Left lung (tissue), 4 donors: ENCODE measurements at regions not wholly inside any gene's neighbourhood (a gene's known extent, or its start where the extent isn't known, plus 50 kb on each side); places are given as distances from the start of the nearest gene placed in this dataset.
A peak's percentile ranks its signal among the peaks of the same experiment; 100 is the strongest.

Experiments used
- ATAC-seq: fragments of 200-7000 bp; cut with Tn5 transposase; one replicate; pipeline ENCODE4 v1.9.1; 2020; ENCODE audit warnings: moderate library complexity
- DNase-seq, 4 donors: peaks; one replicate each; pipeline ENCODE4 v3.0.0-alpha.2; 2013 to 2020
- H3K27ac ChIP-seq, 2 donors: fragments of 200-600 bp; sonication (generic) in 1 of 2; one replicate each; pipeline versions ENCODE4 v1.5.0 to v1.8.0; 2020 to 2021
- H3K27me3 ChIP-seq, 2 donors: fragments of 200-600 bp; sonication (generic) in 1 of 2; one replicate each; pipeline versions ENCODE4 v1.5.0 to v1.8.0; 2020 to 2021
- H3K36me3 ChIP-seq, 2 donors: fragments of 200-600 bp; sonication (generic) in 1 of 2; one replicate each; pipeline versions ENCODE4 v1.5.0 to v1.8.0; 2020 to 2021
- H3K4me1 ChIP-seq, 2 donors: fragments of 200-600 bp; one replicate each; pipeline ENCODE4 v1.8.0; 2021
- H3K4me3 ChIP-seq, 2 donors: fragments of 200-600 bp; sonication (generic) in 1 of 2; one replicate each; pipeline versions ENCODE4 v1.5.0 to v1.8.0; 2020 to 2021; ENCODE audit warnings: mild to moderate bottlenecking in 1 of 2
- H3K9me3 ChIP-seq, 2 donors: fragments of 200-600 bp; sonication (generic) in 1 of 2; one replicate each; pipeline versions ENCODE4 v1.5.0 to v1.8.0; 2020 to 2021
- intact Hi-C, 2 donors: fragments of 100-400 bp; cut with DNase I; formaldehyde crosslinking; loops; one replicate each; pipeline versions ENCODE4 v1.11.2 to v1.14.2; 2022
- TF ChIP-seq, protein P1 (sequence below), 2 donors: fragments of 200-600 bp; sonication (generic) in 1 of 2; IDR thresholded peaks; one replicate each; pipeline versions ENCODE4 v1.5.0 to v1.8.0; 2021; ENCODE audit warnings: antibody characterized with exemption in 2 of 2
- donor health status: DM: no; HTN: yes; CAD: no.
- donor health status: DM: no; HTN: no; CAD: no.

DNA sequence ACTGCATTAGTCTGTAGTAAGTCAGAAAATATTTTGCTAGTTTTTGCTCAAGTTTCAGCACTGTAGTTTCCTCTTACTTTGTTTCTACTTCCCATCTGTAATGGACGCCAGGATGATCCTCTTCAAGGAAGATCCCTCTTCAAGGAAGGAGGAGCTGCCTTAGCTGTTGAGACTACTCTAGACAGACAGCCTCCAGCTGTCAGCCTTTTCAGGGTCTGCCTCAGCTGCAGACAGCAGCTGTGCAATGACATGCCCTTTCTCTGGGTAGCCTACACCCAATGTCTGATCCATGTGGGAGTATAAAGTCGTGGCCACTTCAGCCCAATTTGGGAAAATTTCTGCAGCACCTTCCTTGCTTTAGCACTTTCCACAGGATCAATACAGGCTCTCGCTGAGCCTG lies 281.0 kb upstream of the MAOA start:
- no peaks in the 10 kb centered on the region for H3K36me3 ChIP-seq
- H3K27ac ChIP-seq: no peak overlapping the region
- peaks cover 0 to 3% of the 10 kb centered on the region in 2 donors for H3K9me3 ChIP-seq
- TF ChIP-seq, protein P1, sequence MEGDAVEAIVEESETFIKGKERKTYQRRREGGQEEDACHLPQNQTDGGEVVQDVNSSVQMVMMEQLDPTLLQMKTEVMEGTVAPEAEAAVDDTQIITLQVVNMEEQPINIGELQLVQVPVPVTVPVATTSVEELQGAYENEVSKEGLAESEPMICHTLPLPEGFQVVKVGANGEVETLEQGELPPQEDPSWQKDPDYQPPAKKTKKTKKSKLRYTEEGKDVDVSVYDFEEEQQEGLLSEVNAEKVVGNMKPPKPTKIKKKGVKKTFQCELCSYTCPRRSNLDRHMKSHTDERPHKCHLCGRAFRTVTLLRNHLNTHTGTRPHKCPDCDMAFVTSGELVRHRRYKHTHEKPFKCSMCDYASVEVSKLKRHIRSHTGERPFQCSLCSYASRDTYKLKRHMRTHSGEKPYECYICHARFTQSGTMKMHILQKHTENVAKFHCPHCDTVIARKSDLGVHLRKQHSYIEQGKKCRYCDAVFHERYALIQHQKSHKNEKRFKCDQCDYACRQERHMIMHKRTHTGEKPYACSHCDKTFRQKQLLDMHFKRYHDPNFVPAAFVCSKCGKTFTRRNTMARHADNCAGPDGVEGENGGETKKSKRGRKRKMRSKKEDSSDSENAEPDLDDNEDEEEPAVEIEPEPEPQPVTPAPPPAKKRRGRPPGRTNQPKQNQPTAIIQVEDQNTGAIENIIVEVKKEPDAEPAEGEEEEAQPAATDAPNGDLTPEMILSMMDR (IDR thresholded peaks at IDR 0.05): no peak
- H3K4me1 ChIP-seq: no peaks in the 10 kb centered on the region
- ATAC-seq: no peak
- DNase-seq: no peak
- no peak overlapping the region for H3K4me3 ChIP-seq
- intact Hi-C loops: no loop called here
- H3K27me3 ChIP-seq: no peaks in the 10 kb centered on the region

DNA sequence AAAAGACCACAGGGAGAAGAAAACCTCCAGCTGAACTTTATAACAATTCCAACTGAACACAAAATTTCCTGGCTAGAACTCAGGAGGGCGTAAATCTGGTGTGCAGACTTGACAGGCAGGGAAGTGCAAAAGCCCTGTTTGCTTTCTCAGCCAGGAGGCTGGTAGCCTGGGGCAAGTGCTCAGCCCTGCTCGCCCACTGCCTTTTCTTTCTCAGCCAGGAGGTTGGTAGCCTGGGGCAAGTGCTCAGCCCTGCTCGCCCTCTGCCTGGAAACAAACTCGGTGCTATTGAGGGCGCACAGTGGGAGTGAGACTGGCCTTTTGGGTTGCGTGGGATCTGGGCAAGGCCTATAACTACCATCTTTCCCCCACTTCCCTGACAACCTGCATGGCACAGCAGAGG lies 275.4 kb upstream of the MAOA start:
- peaks cover 0 to 4% of the 10 kb centered on the region in 2 donors for H3K9me3 ChIP-seq
- H3K36me3 ChIP-seq: no peaks in the 10 kb centered on the region
- TF ChIP-seq, protein P1 (IDR thresholded peaks at IDR 0.05): no peak
- no peak overlapping the region for H3K27ac ChIP-seq
- intact Hi-C loops: no loop called here
- H3K27me3 ChIP-seq: no peaks in the 10 kb centered on the region
- no peak overlapping the region for H3K4me3 ChIP-seq
- no peaks in the 10 kb centered on the region for H3K4me1 ChIP-seq
- ATAC-seq (no peak), DNase-seq (no peak)

DNA sequence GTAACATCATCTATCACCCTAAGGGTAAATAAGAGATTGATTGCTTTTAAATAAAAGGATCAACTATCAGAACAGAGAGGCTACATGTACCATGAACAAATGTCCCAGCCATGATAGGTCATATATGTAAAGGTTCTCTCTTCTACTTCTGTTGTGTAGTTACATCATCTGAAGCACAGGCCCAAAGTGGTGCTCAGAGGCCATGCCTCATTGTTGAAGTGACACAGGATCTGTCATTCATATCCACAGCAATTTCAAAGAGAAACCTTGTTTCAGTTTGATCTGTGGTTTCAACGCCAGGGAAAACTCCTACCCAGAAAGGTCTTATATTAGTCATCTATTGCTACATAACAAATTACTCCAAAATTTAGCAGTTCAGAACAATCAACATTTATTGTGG lies 269.2 kb upstream of the MAOA start:
- ATAC-seq: no peak
- Histone ChIP-seq H3K9me3 (no peaks in the 10 kb centered on the region), H3K27me3 (no peaks in the 10 kb centered on the region), H3K4me3 (no peak overlapping the region), H3K36me3 (no peaks in the 10 kb centered on the region), H3K27ac (no peak overlapping the region), H3K4me1 (no peaks in the 10 kb centered on the region)
- no peak for DNase-seq
- TF ChIP-seq, protein P1 (IDR thresholded peaks at IDR 0.05): no peak
- intact Hi-C loops: no loop called here

DNA sequence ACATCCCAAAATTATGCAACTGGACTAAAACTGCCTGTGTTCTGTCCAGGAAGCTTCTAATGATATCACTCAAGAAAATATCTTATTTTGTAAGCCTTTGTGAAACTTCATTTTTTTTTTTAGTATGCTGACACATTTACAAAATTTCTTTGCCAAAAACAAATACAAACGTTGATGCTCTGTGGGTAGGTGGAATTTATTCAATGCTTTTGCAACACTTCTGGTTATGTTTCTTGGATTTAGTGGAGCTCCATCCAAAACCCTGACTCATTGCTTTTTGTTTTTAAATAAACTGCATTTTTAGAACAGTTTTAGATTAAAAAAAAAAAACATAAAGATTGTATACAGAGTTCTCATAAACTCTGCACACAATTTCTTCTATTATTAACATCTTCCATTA lies 250.9 kb upstream of the MAOA start:
- intact Hi-C loops: no loop called here
- Histone ChIP-seq H3K4me3 (no peak overlapping the region), H3K27me3 (no peaks in the 10 kb centered on the region), H3K27ac (no peak overlapping the region), H3K4me1 (no peaks in the 10 kb centered on the region), H3K9me3 (no peaks in the 10 kb centered on the region), H3K36me3 (no peaks in the 10 kb centered on the region)
- TF ChIP-seq, protein P1 (IDR thresholded peaks at IDR 0.05): no peak
- ATAC-seq (no peak), DNase-seq (no peak)

DNA sequence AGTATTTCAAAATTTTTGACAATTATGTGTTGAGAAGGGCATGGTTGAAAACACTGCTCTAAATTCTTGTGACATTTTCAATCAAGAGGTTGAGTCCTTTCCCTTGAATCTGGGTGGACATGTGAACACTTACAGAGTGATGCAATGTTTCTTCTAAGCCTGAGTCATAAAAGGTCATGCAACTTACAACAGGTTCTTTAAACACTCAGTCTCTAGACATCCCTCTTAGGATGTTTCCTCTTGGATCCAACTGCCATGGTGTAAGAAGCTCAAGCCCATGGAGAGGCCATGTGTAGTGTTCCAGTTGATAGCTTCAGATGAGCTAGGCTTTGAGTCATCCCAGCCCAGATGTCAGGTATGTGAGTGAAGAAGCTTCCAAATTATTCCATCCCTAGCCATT lies 232.2 kb upstream of the MAOA start:
- intact Hi-C loops: no loop called here
- no peak overlapping the region for H3K27ac ChIP-seq
- H3K9me3 ChIP-seq: no peaks in the 10 kb centered on the region
- no peak overlapping the region for H3K4me3 ChIP-seq
- peak; percentile 87 for ATAC-seq
- TF ChIP-seq, protein P1 (IDR thresholded peaks at IDR 0.05): no peak
- no peak for DNase-seq
- H3K36me3 ChIP-seq: no peaks in the 10 kb centered on the region
- H3K27me3 ChIP-seq: no peaks in the 10 kb centered on the region
- H3K4me1 ChIP-seq: no peaks in the 10 kb centered on the region
